GM12878 (cell line): ENCODE measurements at regions not wholly inside any gene's neighbourhood (a gene's known extent, or its start where the extent isn't known, plus 50 kb on each side); places are given as distances from the start of the nearest gene placed in this dataset.

Source experiments
- BHLHE40 ChIP-seq, 2 experiments: fragments of 450-650 bp in 1 of 2; IDR thresholded peaks; 2 replicates each; pipeline ENCODE4 v1.6.1; 2011 to 2017; ENCODE audit warnings: low read depth in 2 of 2, borderline replicate concordance in 1 of 2, improper control_type of control experiment in 1 of 2, low read length in 1 of 2, mild to moderate bottlenecking in 1 of 2
- E4F1 ChIP-seq: fragments of 450-650 bp; IDR thresholded peaks from 2 replicates; pipeline ENCODE4 v1.6.1; 2018; ENCODE audit warnings: borderline replicate concordance, mild to moderate bottlenecking; ENCODE audit not compliant: partially characterized antibody
- EGR1 ChIP-seq, 2 experiments: IDR thresholded peaks; 1 replicate in 1 of 2; 2 replicates in 1 of 2; pipeline ENCODE4 v1.6.1; 2011 to 2012; ENCODE audit warnings: low read depth in 2 of 2, low read length in 2 of 2, borderline replicate concordance in 1 of 2, mild to moderate bottlenecking in 1 of 2, moderate library complexity in 1 of 2
- HDGF ChIP-seq: fragments of 450-650 bp; IDR thresholded peaks from 2 replicates; pipeline ENCODE4 v1.6.1; 2016; ENCODE audit warnings: antibody characterized with exemption
- PRDM15 ChIP-seq: fragments of 450-650 bp; formaldehyde crosslinking; IDR thresholded peaks from 2 replicates; pipeline ENCODE4 v1.4.0; 2020; ENCODE audit warnings: mild to moderate bottlenecking, moderate library complexity
- RAD21 ChIP-seq: IDR thresholded peaks from 2 replicates; pipeline ENCODE4 v1.6.1; 2011; ENCODE audit warnings: mild to moderate bottlenecking, low read depth, low read length, moderate library complexity; ENCODE audit not compliant: insufficient read depth
- RBBP5 ChIP-seq: fragments of 200-600 bp; sonication (generic); conservative IDR thresholded peaks from 2 replicates; pipeline ENCODE4 v1.6.1; 2016
- REST ChIP-seq: IDR thresholded peaks from 2 replicates; pipeline ENCODE4 v1.6.1; 2012; ENCODE audit warnings: mild to moderate bottlenecking, low read depth, low read length
- STAT1 ChIP-seq: fragments of 450-650 bp; conservative IDR thresholded peaks from 2 replicates; pipeline ENCODE4 v1.6.1; 2014; ENCODE audit warnings: antibody characterized with exemption, mild to moderate bottlenecking
- ZNF207 ChIP-seq: fragments of 450-650 bp; IDR thresholded peaks from 2 replicates; pipeline ENCODE4 v1.6.1; 2014; ENCODE audit warnings: antibody characterized with exemption, mild to moderate bottlenecking, borderline replicate concordance
- ZNF24 ChIP-seq: fragments of 450-650 bp; IDR thresholded peaks from 2 replicates; pipeline ENCODE4 v1.6.1; 2017; ENCODE audit warnings: antibody characterized with exemption, mild to moderate bottlenecking
- ZNF687 ChIP-seq: fragments of 450-650 bp; IDR thresholded peaks from 2 replicates; pipeline ENCODE4 v1.6.1; 2017; ENCODE audit warnings: mild to moderate bottlenecking, moderate library complexity

GRCh38 chr11:95705485-95706124 lies 84.0 kb downstream of the FAM76B start (continued):
- 0 out of 2 replicates have a peak, but pooled peaks have one; percentile 11 for TF ChIP-seq ZNF687
- TF ChIP-seq STAT1, result no peak
- TF ChIP-seq HDGF, result no peak
- TF ChIP-seq E4F1, result no peak
- no peak for TF ChIP-seq EGR1 (IDR thresholded peaks at IDR 0.05; ENCODE audit: borderline replicate concordance in 1 of 2, low read depth in 2 of 2, low read length in 2 of 2)
- TF ChIP-seq REST, result no peak
- no peak for TF ChIP-seq PRDM15 (CRISPR knock-in tag)
- TF ChIP-seq ZNF207, result no peak; the same call in 1 of the 2 replicates
- TF ChIP-seq ZNF24, result peak; percentile 49; the same call in 1 of the 2 replicates
- TF ChIP-seq RBBP5, result no peak
- peak; percentile 99 for TF ChIP-seq RAD21
- peak in 1 of 2 experiments; percentile 36; a peak in 1 of 4 replicates for TF ChIP-seq BHLHE40 (IDR thresholded peaks at IDR 0.05; ENCODE audit: borderline replicate concordance in 1 of 2, low read depth in 2 of 2, low read length in 1 of 2)
